ENCODE measurements at regions not wholly inside any gene's neighbourhood (a gene's known extent, or its start where the extent isn't known, plus 50 kb on each side); places are given as distances from the start of the nearest gene placed in this dataset.

GRCh38 chr4:35464964-35465528 is 779.3 kb downstream of the ARAP2 start:
- TF ChIP-seq ZNF274 (IDR thresholded peaks at IDR 0.05; ENCODE audit: low read depth, low read length) (no peak), SUZ12 (IDR thresholded peaks at IDR 0.05; ENCODE audit: extremely low read depth, insufficient read depth, insufficient read length) (no peak)

Data from NT2/D1 (cell line).